IMR-90 (cell line): ENCODE measurements at regions not wholly inside any gene's neighbourhood (a gene's known extent, or its start where the extent isn't known, plus 50 kb on each side); places are given as distances from the start of the nearest gene placed in this dataset.

Source experiments
- ATAC-seq: fragments of 200-7000 bp; cut with Tn5 transposase; 2 replicates; pipeline ENCODE4 v1.9.1; 2020; ENCODE audit warnings: low read depth, mild to moderate bottlenecking, moderate library complexity
- BruUV-seq: library from RNA; stranded (reverse); fragments of 400-500 nt; replicated peaks from 2 replicates; lab custom pipeline; 2021; lab: Mats Ljungman, UMichigan
- CTCF ChIA-PET: fragments of 300-600 bp; formaldehyde crosslinking; extraction: SDS; loops from one replicate; lab custom pipeline; 2021; ENCODE audit warnings: antibody characterized with exemption; lab: Yijun Ruan, JAX
- POLR2A ChIA-PET: fragments of 300-600 bp; sonication (Branson Sonifier 250); formaldehyde crosslinking; loops from one replicate; lab custom pipeline; 2022; ENCODE audit warnings: antibody characterized with exemption; ENCODE audit not compliant: unreplicated experiment; lab: Charles Lee
- DNase-seq: peaks from one replicate; pipeline ENCODE4 v3.0.0; 2013
- H2AFZ ChIP-seq: replicated peaks from 2 replicates; pipeline ENCODE3; 2013; ENCODE audit warnings: low read length, mild to moderate bottlenecking; ENCODE audit not compliant: poor library complexity
- H2AK5ac ChIP-seq: 2 replicates; pipeline ENCODE4 v1.6.1; 2013; ENCODE audit warnings: low read depth, low read length, inconsistent platforms
- H2AK9ac ChIP-seq: replicated peaks from 2 replicates; pipeline ENCODE3; 2013; ENCODE audit warnings: mild to moderate bottlenecking, low read depth, low read length, moderate library complexity; ENCODE audit not compliant: poor library complexity
- H2BK120ac ChIP-seq: 2 replicates; pipeline ENCODE4 v1.6.1; 2013; ENCODE audit warnings: low read depth, low read length, inconsistent platforms
- H2BK15ac ChIP-seq: 3 replicates; pipeline ENCODE4 v1.6.1; 2013; ENCODE audit warnings: low read depth, low read length, inconsistent platforms
- H2BK20ac ChIP-seq: 2 replicates; pipeline ENCODE4 v1.6.1; 2013; ENCODE audit warnings: low read depth, mild to moderate bottlenecking, inconsistent platforms, low read length, moderate library complexity
- H2BK5ac ChIP-seq: 2 replicates; pipeline ENCODE4 v1.6.1; 2013; ENCODE audit warnings: mild to moderate bottlenecking, low read depth, low read length, inconsistent platforms; ENCODE audit not compliant: poor library complexity, severe bottlenecking
- H3K14ac ChIP-seq: replicated peaks from 2 replicates; pipeline ENCODE4 v1.6.1; 2013; ENCODE audit warnings: low read depth, low read length, inconsistent platforms
- H3K18ac ChIP-seq: 2 replicates; pipeline ENCODE4 v1.6.1; 2013; ENCODE audit warnings: low read depth, low read length, control low read depth
- H3K23ac ChIP-seq: 2 replicates; pipeline ENCODE4 v1.6.1; 2013; ENCODE audit warnings: low read depth, low read length, inconsistent platforms
- H3K27ac ChIP-seq: 2 replicates; pipeline ENCODE4 v1.5.1; 2013; ENCODE audit warnings: mild to moderate bottlenecking, control low read depth, low read length; ENCODE audit not compliant: insufficient read depth
- H3K27me3 ChIP-seq: 2 replicates; pipeline ENCODE4 v1.6.1; 2013; ENCODE audit warnings: low read length; ENCODE audit not compliant: control insufficient read depth, insufficient read depth
- H3K36me3 ChIP-seq: 2 replicates; pipeline ENCODE4 v1.6.1; 2013; ENCODE audit warnings: low read length, mixed read lengths; ENCODE audit not compliant: control insufficient read depth, insufficient read depth
- H3K4ac ChIP-seq: 2 replicates; pipeline ENCODE4 v1.6.1; 2013; ENCODE audit warnings: low read depth, low read length, inconsistent platforms
- H3K4me1 ChIP-seq: 2 replicates; pipeline ENCODE4 v1.6.1; 2013; ENCODE audit warnings: low read length, mixed read lengths; ENCODE audit not compliant: control insufficient read depth, insufficient read depth
- H3K4me2 ChIP-seq: 2 replicates; pipeline ENCODE4 v1.6.1; 2013; ENCODE audit warnings: low read depth, mild to moderate bottlenecking, control low read depth, low read length, moderate library complexity
- H3K4me3 ChIP-seq: 2 replicates; pipeline ENCODE4 v1.5.1; 2013; ENCODE audit warnings: low read depth, mild to moderate bottlenecking, control low read depth, low read length, moderate library complexity; ENCODE audit not compliant: insufficient read depth
- H3K56ac ChIP-seq: 2 replicates; pipeline ENCODE4 v1.6.1; 2013; ENCODE audit warnings: low read length, inconsistent platforms; ENCODE audit not compliant: insufficient read depth; ENCODE audit errors: extremely low read depth
- H3K79me1 ChIP-seq, 2 experiments: 2 replicates each; pipeline ENCODE4 v1.6.1; 2013; ENCODE audit warnings: low read length in 2 of 2, inconsistent platforms in 1 of 2, low read depth in 1 of 2
- H3K9ac ChIP-seq: 2 replicates; pipeline ENCODE4 v1.6.1; 2013; ENCODE audit warnings: low read depth, low read length, control low read depth
- H3K9me1 ChIP-seq: 2 replicates; pipeline ENCODE4 v1.6.1; 2013; ENCODE audit warnings: low read length, inconsistent platforms; ENCODE audit not compliant: insufficient read depth
- H3K9me3 ChIP-seq: 2 replicates; pipeline ENCODE4 v1.6.1; 2013; ENCODE audit warnings: low read length; ENCODE audit not compliant: control insufficient read depth, insufficient read depth
- H4K20me1 ChIP-seq: 2 replicates; pipeline ENCODE4 v1.6.1; 2013; ENCODE audit warnings: low read length, inconsistent platforms; ENCODE audit not compliant: insufficient read depth
- H4K5ac ChIP-seq: 2 replicates; pipeline ENCODE4 v1.6.1; 2013; ENCODE audit warnings: mild to moderate bottlenecking, low read depth, low read length, control low read depth
- H4K8ac ChIP-seq, 2 experiments: 2 replicates each; pipeline ENCODE4 v1.6.1; 2013; ENCODE audit warnings: low read depth in 2 of 2, low read length in 2 of 2, control low read depth in 1 of 2, inconsistent platforms in 1 of 2
- H4K91ac ChIP-seq: 2 replicates; pipeline ENCODE4 v1.6.1; 2013; ENCODE audit warnings: low read depth, low read length, inconsistent platforms; ENCODE audit not compliant: insufficient read depth
- BHLHE40 ChIP-seq: fragments of 150-350 bp; IDR thresholded peaks from 2 replicates; pipeline ENCODE4 v1.6.1; 2016; ENCODE audit warnings: mild to moderate bottlenecking, low read depth, low read length
- CEBPB ChIP-seq: IDR thresholded peaks from 2 replicates; pipeline ENCODE4 v1.6.1; 2012; ENCODE audit warnings: low read depth, low read length, improper control_type of control experiment
- CHD1 ChIP-seq: IDR thresholded peaks from 2 replicates; pipeline ENCODE4 v1.6.1; 2012; ENCODE audit warnings: low read depth, low read length, improper control_type of control experiment
- FOS ChIP-seq: fragments of 150-350 bp; IDR thresholded peaks from 2 replicates; pipeline ENCODE4 v1.6.1; 2016; ENCODE audit warnings: low read depth, low read length
- MAFK ChIP-seq: IDR thresholded peaks from 2 replicates; pipeline ENCODE4 v1.6.1; 2012; ENCODE audit warnings: low read depth, low read length, improper control_type of control experiment
- MAZ ChIP-seq: IDR thresholded peaks from 2 replicates; pipeline ENCODE4 v1.6.1; 2012; ENCODE audit warnings: low read depth, mild to moderate bottlenecking, low read length, improper control_type of control experiment, moderate library complexity, borderline replicate concordance
- MXI1 ChIP-seq: IDR thresholded peaks from 2 replicates; pipeline ENCODE4 v1.6.1; 2012; ENCODE audit warnings: low read depth, mild to moderate bottlenecking, low read length, moderate library complexity, borderline replicate concordance
- NFE2L2 ChIP-seq: fragments of 150-350 bp; IDR thresholded peaks from 2 replicates; pipeline ENCODE4 v1.6.1; 2016; ENCODE audit warnings: low read depth, mild to moderate bottlenecking, low read length
- POLR2A ChIP-seq: IDR thresholded peaks from 2 replicates; pipeline ENCODE4 v1.6.1; 2012; ENCODE audit warnings: mild to moderate bottlenecking, low read depth, low read length
- RAD21 ChIP-seq: IDR thresholded peaks from 2 replicates; pipeline ENCODE4 v1.6.1; 2012; ENCODE audit warnings: low read length, improper control_type of control experiment
- RCOR1 ChIP-seq: IDR thresholded peaks from 2 replicates; pipeline ENCODE4 v1.6.1; 2012; ENCODE audit warnings: mild to moderate bottlenecking, low read length, improper control_type of control experiment; ENCODE audit not compliant: insufficient replicate concordance
- WGBS, 2 experiments: methylation state at CpG; one replicate each; pipeline versions ENCODE4 v1.1.5 to v1.1.7; 2013; ENCODE audit warnings: missing lambda C conversion rate in 2 of 2; ENCODE audit not compliant: insufficient read length in 1 of 2; ENCODE audit errors: extremely low coverage in 2 of 2; 5-methylcytosine and 5-hydroxymethylcytosine counted together
- dilution Hi-C: fragments of 300-500 bp; cut with HindIII; formaldehyde crosslinking; loops from one replicate; pipeline ENCODE4 v1.14.3; 2018; ENCODE audit warnings: low sequenced_read_pairs; ENCODE audit not compliant: unreplicated experiment
- in situ Hi-C: fragments of 300-500 bp; cut with MboI; formaldehyde crosslinking; loops from 3 replicates; pipeline ENCODE4 v1.14.3; 2019; ENCODE audit warnings: low sequenced_read_pairs, inconsistent platforms, mixed read lengths
- intact Hi-C: fragments of 100-400 bp; cut with micrococcal nuclease; formaldehyde crosslinking; loops from 2 replicates; pipeline ENCODE4 v1.10.0; 2022
- TF ChIP-seq, protein P1 (sequence below): fragments of 150-350 bp; IDR thresholded peaks from 2 replicates; pipeline ENCODE4 v1.6.1; 2017; ENCODE audit warnings: mild to moderate bottlenecking, antibody characterized with exemption, low read length, low read depth
- TF ChIP-seq, protein P2 (sequence below): conservative IDR thresholded peaks from 2 replicates; pipeline ENCODE4 v1.5.1; 2012; ENCODE audit warnings: mild to moderate bottlenecking, low read depth, low read length, improper control_type of control experiment

DNA sequence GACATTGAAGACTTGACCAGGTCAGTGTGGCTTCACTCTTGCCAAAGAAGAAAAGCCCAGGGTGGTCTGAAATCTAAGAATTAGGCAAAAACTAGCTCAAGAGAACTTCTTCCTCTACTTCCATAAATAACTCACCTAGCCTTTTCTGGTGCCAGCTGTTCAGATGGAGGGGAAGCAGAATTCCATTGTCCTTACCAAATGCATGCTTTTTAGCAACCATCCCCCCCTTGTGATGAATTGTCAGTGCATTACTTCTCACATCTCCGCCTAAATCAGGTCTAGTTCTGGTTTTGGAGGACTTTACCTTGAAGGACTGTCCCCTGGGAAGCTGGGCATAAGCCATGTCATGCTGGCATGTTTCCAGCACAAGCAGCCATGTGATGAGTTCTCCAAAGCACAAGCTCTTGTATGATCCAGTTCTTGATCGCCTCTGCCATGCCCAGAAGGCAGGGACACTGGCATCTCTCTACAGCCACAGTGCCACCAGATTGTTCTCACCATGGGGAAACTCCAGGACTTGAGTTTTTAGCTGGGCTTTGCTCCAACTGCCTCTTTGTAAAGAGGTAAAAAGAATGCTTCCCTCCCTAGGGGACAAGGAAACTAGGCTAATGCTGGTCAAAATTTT is 96.4 kb upstream of the IL12A start (continued):
- no peak for TF ChIP-seq CHD1
- no peak for TF ChIP-seq POLR2A

DNA sequence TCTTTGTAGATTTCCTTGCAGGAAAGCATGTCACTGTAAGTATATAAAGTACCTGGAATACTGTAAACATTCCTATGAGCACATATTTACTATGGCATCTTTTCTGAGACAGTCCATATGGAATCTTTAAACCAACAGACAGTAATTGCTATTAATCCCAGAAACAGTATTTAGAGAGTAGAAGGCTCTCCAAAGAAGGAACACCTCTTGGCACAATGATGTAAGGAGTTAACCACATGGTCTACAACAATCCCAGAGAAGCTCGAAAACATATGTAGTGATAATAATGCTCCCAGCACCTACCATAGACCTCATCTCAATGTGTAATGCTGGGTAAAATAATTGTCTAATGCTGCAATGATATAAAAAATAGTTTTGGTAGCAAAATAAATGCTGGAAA is 95.8 kb upstream of the IL12A start:
- Histone ChIP-seq H2BK5ac (no peak overlapping the region), H2BK120ac (no peak overlapping the region), H3K18ac (no peak overlapping the region; the same call in 1 of the 2 replicates), H2BK20ac (no peak overlapping the region), H3K9me3 (no peaks in the 10 kb centered on the region), H3K23ac (no peak overlapping the region), H3K9me1 (peaks cover 13% of the 10 kb centered on the region), H3K9ac (no peak overlapping the region), H4K91ac (no peak overlapping the region), H3K27me3 (no peaks in the 10 kb centered on the region), H3K14ac (no peak overlapping the region), H3K4me1 (peaks cover 11% of the 10 kb centered on the region), H3K4me2 (no peak overlapping the region), H3K36me3 (peaks cover 6% of the 10 kb centered on the region; the same call in 1 of the 2 replicates), H2AK9ac (no peak overlapping the region), H3K4me3 (no peak overlapping the region), H3K27ac (no peak overlapping the region), H4K20me1 (no peaks in the 10 kb centered on the region), H3K4ac (no peak overlapping the region), H4K8ac (no peak overlapping the region), H2BK15ac (no peak overlapping the region), H3K56ac (no peak overlapping the region), H2AFZ (no peak overlapping the region), H2AK5ac (no peak overlapping the region), H3K79me1 (peaks cover 27 to 32% of the 10 kb centered on the region in 2 experiments), H4K5ac (no peak overlapping the region)
- DNase-seq (no peak), ATAC-seq (no peak)
- ChIA-PET CTCF (interaction anchor here (1.6 kb wide), 1 partner anchor 113 kb away, joined by 7 read pairs; no protein-coding TSS in a partner anchor), POLR2A (no interaction called here)
- dilution Hi-C loops (no loop called here), in situ Hi-C loops (loop anchor here (25.0 kb wide), 2 partner anchors 270 to 520 kb away; no protein-coding TSS in a partner anchor), intact Hi-C loops (no loop called here)
- no TSS peak for BruUV-seq
- no CpG with 5 or more reads among the region's 1 CpG for WGBS, 2 experiments
- TF ChIP-seq NFE2L2 (no peak), POLR2A (no peak), RCOR1 (no peak), CEBPB (no peak), RAD21 (no peak), FOS (no peak), MAZ (no peak), MAFK (no peak), BHLHE40 (no peak), CHD1 (no peak), MXI1 (no peak)
- TF ChIP-seq, protein P1, sequence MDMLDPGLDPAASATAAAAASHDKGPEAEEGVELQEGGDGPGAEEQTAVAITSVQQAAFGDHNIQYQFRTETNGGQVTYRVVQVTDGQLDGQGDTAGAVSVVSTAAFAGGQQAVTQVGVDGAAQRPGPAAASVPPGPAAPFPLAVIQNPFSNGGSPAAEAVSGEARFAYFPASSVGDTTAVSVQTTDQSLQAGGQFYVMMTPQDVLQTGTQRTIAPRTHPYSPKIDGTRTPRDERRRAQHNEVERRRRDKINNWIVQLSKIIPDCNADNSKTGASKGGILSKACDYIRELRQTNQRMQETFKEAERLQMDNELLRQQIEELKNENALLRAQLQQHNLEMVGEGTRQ: no peak
- TF ChIP-seq, protein P2, sequence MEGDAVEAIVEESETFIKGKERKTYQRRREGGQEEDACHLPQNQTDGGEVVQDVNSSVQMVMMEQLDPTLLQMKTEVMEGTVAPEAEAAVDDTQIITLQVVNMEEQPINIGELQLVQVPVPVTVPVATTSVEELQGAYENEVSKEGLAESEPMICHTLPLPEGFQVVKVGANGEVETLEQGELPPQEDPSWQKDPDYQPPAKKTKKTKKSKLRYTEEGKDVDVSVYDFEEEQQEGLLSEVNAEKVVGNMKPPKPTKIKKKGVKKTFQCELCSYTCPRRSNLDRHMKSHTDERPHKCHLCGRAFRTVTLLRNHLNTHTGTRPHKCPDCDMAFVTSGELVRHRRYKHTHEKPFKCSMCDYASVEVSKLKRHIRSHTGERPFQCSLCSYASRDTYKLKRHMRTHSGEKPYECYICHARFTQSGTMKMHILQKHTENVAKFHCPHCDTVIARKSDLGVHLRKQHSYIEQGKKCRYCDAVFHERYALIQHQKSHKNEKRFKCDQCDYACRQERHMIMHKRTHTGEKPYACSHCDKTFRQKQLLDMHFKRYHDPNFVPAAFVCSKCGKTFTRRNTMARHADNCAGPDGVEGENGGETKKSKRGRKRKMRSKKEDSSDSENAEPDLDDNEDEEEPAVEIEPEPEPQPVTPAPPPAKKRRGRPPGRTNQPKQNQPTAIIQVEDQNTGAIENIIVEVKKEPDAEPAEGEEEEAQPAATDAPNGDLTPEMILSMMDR: no peak
